ENCODE measurements at regions not wholly inside any gene's neighbourhood (a gene's known extent, or its start where the extent isn't known, plus 50 kb on each side); places are given as distances from the start of the nearest gene placed in this dataset.

DNA sequence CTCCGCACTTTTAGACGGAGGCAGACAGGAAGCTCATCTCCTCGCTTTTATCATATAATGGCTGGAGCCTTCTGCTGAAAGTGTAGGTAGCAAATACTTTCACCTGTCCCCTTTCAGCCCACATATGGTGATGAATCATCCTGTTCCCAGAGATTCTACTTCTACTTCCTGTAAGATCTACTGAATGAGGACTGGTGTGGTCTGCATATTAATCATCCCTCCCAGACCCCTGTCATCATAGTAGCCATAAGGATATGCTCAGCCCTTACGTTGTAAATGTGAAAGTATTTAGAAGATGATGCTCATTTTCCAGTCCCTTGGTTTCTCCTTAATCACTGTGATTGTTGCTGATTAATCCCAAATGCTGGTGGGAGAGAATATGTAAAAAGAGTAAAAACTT, 268.2 kb upstream of the GRIP1 start:
- Histone ChIP-seq H3K4me3 (no peak overlapping the region), H3K27ac (no peak overlapping the region)

DNA sequence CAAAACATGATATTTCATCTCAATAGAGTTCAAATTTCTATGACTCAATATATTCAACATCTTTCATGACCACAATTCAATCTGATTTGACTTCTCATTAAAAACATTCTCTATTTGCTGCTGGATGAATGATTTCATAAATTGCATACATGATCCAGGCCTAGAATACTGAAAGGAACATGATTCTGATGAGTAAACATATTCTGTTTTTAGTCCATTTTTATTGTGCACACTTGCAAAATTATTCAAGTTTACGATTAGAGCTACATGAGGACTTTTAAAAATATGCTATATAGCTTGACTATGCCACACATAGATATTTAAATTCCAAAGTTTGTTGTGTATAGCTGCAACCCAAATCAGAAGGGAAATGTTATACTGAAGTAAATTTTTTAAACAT, 273.8 kb upstream of the GRIP1 start:
- no peak overlapping the region for H3K4me3 ChIP-seq
- H3K27ac ChIP-seq, result no peak overlapping the region

DNA sequence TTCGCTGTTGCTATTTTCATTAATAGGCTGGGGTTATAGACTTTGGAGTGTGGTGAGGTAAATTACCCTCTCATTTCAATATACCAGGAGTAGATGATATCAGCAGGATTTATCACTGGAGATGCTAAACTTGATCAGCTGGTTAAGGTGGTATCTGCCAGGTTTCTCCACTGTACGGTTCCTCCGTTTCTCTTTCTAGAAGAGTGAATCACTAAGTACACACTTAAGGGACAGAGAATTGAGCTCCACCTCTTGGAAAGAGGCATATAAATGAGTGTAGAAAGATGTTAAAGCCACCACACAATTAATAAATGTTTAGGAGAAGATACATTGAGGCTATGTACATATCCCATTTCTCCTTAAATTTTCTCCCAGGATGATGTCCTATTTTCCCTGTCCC, 277.4 kb upstream of the GRIP1 start:
- Histone ChIP-seq H3K4me3 (no peak overlapping the region), H3K27ac (no peak overlapping the region)

DNA sequence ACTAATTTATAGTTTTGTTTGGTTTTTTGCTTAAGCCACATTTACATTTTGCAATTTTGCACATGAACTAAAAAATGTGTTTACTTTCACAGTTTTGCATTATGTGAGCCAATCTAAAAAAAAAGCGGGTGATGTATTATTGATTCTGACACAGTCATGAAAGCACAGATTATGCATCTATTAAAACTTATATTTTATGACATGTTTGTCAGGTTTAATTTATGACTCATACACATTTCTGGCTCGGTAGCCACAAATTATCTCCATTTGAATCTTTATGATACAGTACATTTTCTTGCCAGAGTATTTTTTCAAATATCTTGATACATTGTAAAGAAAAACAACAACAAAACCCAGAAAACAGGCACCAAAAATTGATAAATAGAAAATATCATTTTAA, 280.4 kb upstream of the GRIP1 start:
- Histone ChIP-seq H3K27ac (no peak overlapping the region), H3K4me3 (no peak overlapping the region)

DNA sequence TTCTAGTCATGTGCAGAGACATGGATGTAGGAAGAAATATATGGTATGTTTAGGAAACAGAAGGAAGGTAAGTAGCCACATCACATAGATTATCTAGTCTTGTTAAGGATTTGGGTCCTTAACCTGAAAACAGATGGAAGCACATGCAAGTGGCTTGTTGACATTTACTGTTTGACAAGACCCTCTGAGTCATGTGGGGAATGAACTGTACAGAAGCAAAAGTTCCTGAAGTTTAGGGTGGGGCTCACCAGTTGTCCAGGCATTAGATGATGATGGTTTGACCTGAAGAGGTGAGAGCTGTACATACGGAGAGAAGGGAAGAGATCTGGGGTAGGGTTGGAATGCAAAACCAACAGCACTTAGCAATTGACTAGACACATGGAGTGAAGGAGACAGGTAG, 281.1 kb upstream of the GRIP1 start:
- H3K4me3 ChIP-seq, result no peak overlapping the region
- H3K27ac ChIP-seq, result peak overlapping the region in 1 of 21 experiments; percentile 67

DNA sequence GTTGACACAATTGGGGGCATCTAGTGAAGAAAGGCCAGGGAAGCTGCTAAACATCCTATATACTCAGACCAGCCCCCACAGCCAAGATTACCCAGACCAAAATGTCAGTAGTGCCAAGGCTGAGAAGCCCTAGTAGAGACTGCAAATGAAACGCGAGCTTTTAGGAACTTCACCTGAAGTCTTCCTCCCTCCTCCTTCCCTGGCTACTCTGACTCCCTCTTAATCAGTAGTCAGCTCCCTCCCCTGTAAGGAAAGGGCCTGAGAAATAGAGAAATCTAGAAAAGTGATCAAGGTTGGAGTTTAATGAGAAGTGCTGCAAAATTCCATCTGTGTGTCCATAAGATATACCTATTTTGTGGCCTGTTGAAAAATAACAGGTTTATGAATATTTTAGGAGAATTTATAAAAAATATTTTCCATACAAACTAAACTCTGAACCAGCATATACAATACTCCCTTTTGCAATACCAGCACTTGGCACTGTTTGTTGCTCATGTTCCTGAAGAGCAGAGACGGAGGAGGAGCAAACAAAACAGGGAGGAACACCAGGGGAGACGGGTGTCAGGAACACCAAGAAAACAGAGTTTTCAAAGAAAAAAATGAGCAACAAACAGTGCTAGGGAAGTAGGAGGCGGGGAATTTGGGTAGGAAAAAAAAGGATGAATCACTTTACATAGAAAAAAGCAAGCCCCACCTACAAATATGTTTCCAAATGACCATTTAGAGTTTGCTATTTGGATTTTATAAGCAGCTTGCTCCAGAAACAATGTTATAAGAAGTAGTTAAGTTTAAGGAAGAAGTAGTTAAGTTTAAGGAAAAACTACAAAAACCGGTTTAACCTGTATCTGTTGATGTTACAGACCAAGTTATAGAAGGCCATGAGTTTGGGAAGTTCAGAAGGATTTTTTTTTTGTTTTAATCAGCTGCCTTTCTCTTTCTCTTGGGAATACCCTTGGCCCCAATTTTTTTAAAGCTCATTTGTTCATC, 282.1 kb upstream of the GRIP1 start:
- Histone ChIP-seq H3K4me3 (no peak overlapping the region), H3K27ac (peak overlapping the region in 2 of 21 experiments; percentile 39 to 67)

DNA sequence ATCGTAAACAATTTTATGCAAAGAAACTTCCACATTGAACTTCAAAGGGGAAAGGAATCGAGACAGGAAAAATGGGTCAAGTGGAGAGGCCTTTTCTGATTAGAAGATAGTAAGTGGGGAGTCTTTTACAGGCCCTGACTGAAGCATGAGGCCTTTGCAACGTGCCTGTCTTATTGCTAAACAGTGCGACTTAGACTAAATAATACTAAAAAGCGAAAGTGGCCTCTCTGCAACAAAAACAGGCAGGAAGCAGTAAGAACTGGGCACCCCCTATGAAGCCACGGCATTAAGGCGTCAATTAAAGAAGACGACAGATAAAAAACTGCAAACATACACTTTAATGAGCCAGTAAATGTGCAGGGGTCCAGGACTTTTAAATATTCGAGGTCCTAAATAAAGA, 283.4 kb upstream of the GRIP1 start:
- Histone ChIP-seq H3K4me3 (no peak overlapping the region), H3K27ac (no peak overlapping the region)

DNA sequence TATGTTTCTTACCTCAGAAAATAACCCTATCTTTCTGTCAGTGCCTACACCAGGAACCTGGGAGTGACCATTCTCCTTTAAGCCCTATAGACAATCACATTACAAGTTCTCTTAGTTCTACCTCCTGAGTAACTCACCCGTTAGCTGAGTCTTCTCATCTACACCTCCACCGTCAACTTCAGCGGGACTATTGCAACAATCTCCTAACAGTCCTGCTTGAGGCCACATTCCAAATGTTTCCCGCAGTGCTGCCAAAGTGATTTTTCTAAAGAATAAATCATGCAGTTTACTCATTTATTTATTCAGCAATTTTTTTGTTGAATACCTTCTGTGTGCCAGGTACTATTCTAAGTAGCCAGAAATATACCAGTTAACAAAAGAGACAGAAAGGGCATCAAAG, 285.0 kb upstream of the GRIP1 start:
- H3K4me3 ChIP-seq, result no peak overlapping the region
- H3K27ac ChIP-seq, result no peak overlapping the region

DNA sequence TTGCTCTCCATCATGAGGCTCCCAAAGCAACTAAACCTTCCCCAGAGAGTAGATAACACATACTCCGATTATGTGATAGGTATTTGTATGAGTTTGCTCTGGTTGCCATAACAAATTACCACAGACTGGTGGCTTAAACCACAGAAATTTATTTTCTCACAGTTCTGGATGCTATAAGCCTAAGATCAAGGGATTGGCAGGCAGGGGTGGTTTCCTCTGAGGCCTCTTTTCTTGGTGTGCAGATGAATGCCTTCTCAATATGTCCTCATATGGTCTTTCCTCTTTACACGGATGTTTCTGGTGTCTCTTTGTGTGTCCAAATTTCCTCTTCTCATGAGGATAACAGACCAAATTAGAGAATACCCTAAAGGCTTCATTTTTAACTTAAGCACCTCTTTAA, 285.8 kb upstream of the GRIP1 start:
- Histone ChIP-seq H3K27ac (peak overlapping the region in 1 of 21 experiments; percentile 45), H3K4me3 (no peak overlapping the region)

DNA sequence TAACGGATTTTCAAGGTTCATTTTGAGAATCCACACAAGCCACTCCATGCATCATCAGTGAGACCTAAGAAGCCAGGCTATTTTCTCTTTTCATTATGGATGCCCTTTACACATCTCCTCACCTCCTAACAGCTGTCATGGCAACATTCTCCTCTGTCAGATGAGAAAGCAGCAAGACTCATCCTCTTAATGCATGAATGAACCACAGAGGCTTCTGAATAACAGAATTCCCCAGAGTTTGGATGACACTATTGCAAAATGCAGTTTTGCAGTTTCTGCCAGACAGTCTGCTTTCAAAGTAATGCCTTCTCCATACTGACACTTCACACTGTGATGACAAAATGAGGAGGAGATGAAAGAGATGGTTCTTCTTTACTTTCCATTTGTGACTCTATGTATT, 286.7 kb upstream of the GRIP1 start:
- Histone ChIP-seq H3K27ac (peak overlapping the region in 1 of 21 experiments; percentile 45), H3K4me3 (no peak overlapping the region)

DNA sequence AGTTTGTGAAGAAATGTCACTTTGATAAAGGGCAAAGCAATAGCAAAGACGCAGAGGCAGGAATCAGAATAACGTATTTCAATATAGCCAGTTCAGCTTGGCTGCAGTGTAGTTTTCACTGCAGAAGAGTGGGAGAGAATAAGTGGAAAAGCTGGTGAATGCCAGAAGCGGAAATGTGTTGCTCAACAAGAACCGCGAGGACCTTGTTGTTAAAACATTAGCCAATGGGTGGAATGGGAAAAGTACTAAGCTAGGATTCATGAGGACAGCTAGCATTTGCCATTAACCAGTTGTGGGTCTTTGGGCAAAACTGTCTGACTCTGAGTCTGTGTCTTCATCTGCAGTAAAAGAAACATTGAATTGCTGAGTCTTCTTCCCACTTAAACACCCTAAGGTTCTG, 292.9 kb upstream of the GRIP1 start:
- no peak overlapping the region for H3K4me3 ChIP-seq
- no peak overlapping the region for H3K27ac ChIP-seq

DNA sequence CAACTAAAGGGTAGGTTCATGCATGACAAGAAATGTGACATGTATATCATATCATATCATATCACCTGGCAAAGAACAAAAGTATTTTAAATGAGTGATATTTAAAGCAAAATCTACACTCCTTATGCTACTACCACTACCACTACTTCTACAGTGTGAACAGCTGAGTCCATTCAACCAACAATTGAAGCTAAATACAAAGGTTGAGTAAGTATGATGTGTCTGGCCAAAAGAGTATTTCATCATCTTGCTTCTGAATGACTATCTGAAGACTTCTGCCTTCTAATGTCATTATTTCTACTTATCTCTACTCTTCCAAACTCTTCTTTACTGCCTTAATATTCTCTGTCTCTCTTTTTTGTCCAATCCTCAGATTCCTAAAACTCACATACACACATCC, 292.6 kb upstream of the CAND1 start:
- Histone ChIP-seq H3K4me3 (no peak overlapping the region), H3K27ac (no peak overlapping the region)

DNA sequence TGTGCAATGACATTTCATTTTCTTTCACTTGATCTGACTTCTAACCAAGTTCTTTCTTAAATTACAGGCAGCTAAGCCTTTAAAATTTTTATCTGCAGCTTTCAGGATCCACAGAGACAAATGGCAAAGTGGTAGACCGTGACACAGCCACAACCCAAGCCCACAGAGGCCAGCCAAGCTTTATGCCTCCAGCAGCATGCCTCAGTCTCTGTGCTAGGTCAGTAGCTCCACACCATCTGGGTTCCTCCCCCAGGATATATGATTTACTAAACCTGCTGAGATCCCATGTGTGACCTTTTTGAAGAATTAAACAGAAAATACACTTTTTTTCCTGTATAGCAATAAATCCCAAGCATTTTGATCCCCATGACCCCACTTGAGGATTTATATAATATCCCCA, 290.4 kb upstream of the CAND1 start:
- Histone ChIP-seq H3K27ac (no peak overlapping the region), H3K4me3 (no peak overlapping the region)

DNA sequence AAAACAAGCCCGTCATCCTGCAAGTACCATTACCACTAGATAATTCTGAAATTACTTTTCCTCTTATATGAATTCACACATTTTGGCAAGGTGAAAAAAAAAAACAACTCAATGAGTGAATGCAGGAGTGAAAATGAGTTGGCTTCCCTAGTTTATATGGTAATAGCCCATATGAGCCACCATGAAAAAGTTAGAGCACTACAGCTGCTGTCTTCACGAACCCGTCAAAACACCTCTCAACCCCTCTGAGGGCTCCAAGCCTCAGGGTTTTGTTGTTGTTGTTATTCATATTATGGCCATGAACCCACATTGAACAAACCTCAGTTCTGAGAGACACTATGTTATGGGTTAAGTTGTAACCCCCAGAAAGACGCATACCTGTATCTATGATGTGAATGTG, 289.9 kb upstream of the CAND1 start:
- H3K27ac ChIP-seq, result no peak overlapping the region

DNA sequence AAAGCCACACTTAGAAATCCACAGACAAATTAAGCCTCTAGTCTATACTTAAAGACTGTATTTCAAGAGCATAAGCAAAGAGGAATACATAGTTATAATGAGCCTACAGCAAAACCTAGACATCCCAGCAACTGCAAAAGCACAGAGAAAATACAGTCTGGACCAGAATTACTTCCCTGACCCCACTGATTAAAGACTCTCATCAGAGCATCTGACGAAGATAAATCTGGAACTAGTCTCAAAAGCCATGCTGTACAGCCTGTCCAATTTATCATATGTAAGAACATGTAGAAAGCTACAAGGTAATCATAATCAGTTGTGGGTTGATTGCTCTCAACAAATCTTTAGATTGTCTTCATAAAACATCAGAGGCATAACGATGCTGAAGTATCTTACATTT, 285.1 kb upstream of the CAND1 start:
- H3K4me3 ChIP-seq, result no peak overlapping the region
- no peak overlapping the region for H3K27ac ChIP-seq

More for the DNA sequence above, 289.9 kb upstream of the CAND1 start:
- H3K4me3 ChIP-seq, result no peak overlapping the region

DNA sequence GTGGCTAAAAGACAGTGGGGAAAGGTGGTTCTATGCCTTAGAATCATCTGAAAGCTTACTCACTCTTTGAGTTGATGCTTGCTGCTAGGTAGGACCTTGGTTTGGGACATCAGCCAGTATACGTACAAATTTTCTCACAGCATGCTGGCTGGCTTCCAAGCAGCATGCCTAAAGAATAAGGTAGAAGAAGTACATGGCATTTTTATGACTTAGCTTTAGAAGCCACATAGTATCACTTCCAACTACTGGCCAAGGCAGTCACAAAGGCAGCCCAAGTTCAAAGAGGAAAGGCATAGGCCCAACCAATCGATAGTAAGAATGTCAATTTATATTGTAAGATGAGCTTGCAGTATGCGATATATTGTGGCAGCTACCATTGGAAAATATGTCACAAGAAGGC, 284.2 kb upstream of the CAND1 start:
- H3K4me3 ChIP-seq, result no peak overlapping the region
- H3K27ac ChIP-seq, result no peak overlapping the region

DNA sequence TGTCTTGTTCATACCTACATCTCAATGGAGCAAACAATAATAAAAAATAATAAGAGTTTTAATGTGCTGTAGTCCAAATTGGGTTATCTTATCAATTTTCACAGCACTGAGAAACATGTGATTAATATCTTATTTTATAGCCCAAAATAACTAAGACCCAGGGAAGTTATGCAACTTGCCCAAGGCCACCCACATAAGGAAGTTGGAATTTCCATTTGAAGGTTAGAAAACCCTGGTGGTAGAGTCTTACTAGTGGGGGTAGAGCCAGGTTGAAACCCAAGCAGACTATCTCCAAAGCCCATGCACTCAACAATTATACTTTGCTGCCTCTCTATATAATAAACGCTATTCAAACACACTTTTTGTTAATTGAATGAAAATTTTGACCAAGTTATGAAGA, 270.0 kb upstream of the CAND1 start:
- H3K4me3 ChIP-seq, result no peak overlapping the region
- no peak overlapping the region for H3K27ac ChIP-seq

DNA sequence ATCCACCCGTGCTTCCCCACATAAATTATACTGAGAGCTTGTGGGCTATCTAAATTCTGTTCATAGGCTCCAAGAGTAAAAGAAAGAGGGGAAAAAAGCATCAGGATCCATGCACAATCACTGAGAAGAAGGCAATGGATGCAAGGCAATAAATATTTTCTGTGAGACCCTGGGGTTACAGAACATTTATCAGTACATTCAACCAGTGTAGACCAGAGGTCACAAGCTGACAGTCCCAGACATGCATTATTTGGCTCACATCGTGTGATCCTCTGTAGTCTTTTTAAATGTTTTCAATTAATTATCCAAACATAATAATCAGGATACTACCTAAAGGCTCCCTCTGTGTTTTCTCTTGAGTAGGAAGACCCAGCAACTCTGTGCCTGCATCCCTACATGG, 267.9 kb upstream of the CAND1 start:
- H3K27ac ChIP-seq, result no peak overlapping the region
- no peak overlapping the region for H3K4me3 ChIP-seq

DNA sequence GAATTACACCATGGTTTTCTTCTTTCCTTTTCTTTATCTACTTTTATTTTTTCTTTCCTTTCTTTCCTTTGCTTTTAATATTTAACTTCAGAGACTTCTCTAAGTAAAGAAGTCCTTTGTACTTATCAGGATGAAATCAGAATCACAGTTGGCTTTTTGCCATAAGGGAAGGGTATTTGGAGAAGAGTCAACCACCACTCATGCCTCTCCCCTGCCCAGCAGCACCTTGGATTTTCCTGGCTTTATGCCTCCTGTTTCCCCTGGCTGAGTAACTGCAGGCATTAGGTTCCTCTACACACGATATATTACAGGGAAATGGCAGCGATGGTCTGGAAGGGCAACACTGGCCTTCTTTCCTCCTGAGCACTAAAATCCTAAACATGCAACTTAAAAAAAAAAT, 266.4 kb upstream of the CAND1 start:
- no peak overlapping the region for H3K4me3 ChIP-seq
- no peak overlapping the region for H3K27ac ChIP-seq

DNA sequence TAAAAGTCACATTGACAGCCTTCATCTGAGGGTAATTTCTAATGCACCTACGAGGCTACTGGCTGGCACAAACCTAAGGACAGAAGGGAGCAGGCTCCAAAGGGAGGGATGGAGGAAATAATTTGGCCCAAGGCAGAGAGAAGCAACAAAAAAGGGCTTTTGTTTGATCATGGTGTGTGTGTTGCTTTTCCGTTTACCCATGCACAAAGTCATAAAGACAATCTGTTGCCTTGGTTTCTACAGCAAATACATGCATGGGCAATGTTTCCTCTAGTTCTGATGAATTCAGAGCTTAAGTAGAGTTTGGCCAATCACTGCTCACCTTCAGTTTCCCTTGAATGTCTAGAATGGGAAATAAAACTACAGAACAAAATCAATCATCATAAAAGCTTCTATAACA, 262.5 kb upstream of the CAND1 start:
- H3K4me3 ChIP-seq, result no peak overlapping the region
- H3K27ac ChIP-seq, result no peak overlapping the region

DNA sequence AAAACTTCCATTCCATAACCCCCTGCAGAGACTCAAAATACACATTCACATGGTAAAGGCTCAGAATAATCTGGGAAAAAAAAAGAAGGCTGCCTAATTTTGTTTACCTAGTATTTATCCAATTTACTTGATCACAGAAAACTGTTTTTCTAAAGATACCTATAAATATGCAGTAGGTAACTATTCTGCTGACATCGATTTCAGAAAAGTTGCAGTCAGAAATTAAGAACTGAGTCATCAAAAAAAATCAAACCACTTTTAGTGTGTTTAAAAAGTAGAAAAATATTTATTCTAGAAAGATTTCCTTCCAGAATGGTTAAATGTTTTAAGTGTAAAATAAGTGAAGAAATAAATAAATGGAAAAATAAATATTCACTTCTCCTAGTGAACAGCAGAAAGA, 254.5 kb upstream of the CAND1 start:
- no peak overlapping the region for H3K4me3 ChIP-seq
- no peak overlapping the region for H3K27ac ChIP-seq

DNA sequence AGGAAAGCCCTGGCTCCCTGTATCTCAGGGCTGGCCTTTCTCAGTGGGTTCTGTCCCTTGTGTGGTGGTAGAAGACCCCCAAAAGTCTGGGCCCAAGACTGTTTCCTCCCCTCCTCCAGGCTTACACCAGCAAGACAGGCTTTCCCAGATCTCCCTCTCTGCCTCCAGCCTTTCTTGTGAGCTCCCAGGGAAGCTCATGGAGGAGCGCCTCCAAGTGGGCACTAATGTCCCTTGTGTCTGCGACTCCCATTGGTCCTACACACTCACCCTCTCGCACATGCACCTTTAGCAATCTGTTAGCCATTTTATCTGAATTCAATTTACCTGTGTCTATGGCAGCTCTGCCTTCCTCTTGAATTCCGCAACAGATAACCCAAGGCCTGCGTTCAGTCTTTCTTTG, 251.1 kb upstream of the CAND1 start:
- Histone ChIP-seq H3K27ac (no peak overlapping the region), H3K4me3 (no peak overlapping the region)

All from skin epidermis (tissue), 12 donors.